Epithelial cell of proximal tubule (primary cell): ENCODE measurements at regions not wholly inside any gene's neighbourhood (a gene's known extent, or its start where the extent isn't known, plus 50 kb on each side); places are given as distances from the start of the nearest gene placed in this dataset.

Experiments used
- DNase-seq: peaks from one replicate; pipeline ENCODE4 v3.0.0-alpha.2; 2011; ENCODE audit warnings: low read depth
- H3K4me3 ChIP-seq: 2 replicates; pipeline ENCODE4 v1.5.1; 2011; ENCODE audit warnings: low read depth, mild to moderate bottlenecking, low read length
- CTCF ChIP-seq: conservative IDR thresholded peaks from 2 replicates; pipeline ENCODE4 v1.5.1; 2012; ENCODE audit warnings: low read depth, mild to moderate bottlenecking, low read length

- no peak overlapping the region for H3K4me3 ChIP-seq
- DNase-seq: no peak
- no peak for TF ChIP-seq CTCF
Observed at GRCh38 chr17:63338272-63338671, 107.8 kb downstream of the CYB561 start.

GRCh38 chr17:63341276-63341675 lies 104.8 kb downstream of the CYB561 start:
- DNase-seq: no peak
- TF ChIP-seq CTCF: no peak
- H3K4me3 ChIP-seq: no peak overlapping the region

- no peak for TF ChIP-seq CTCF
- no peak for DNase-seq
- no peak overlapping the region for H3K4me3 ChIP-seq
Observed at GRCh38 chr17:63344383-63344782, 101.7 kb downstream of the CYB561 start.

GRCh38 chr17:63345611-63346010 lies 100.5 kb downstream of the CYB561 start:
- no peak for TF ChIP-seq CTCF
- DNase-seq: no peak
- H3K4me3 ChIP-seq: no peak overlapping the region

- TF ChIP-seq CTCF: no peak
- no peak overlapping the region for H3K4me3 ChIP-seq
- no peak for DNase-seq
Observed at GRCh38 chr17:63347475-63347874, 98.6 kb downstream of the CYB561 start.

- no peak for DNase-seq
- no peak for TF ChIP-seq CTCF
Observed at GRCh38 chr17:63349478-63350000, 96.6 kb downstream of the CYB561 start.

GRCh38 chr17:63350364-63350763 lies 95.7 kb downstream of the CYB561 start:
- H3K4me3 ChIP-seq: no peak overlapping the region
- no peak for TF ChIP-seq CTCF
- no peak for DNase-seq

More at GRCh38 chr17:63349478-63350000, 96.6 kb downstream of the CYB561 start:
- H3K4me3 ChIP-seq: no peak overlapping the region
